IMR-90 (cell line): ENCODE measurements at regions not wholly inside any gene's neighbourhood (a gene's known extent, or its start where the extent isn't known, plus 50 kb on each side); places are given as distances from the start of the nearest gene placed in this dataset.

ENCODE experiments used
- ATAC-seq: fragments of 200-7000 bp; cut with Tn5 transposase; 2 replicates; pipeline ENCODE4 v1.9.1; 2020; ENCODE audit warnings: low read depth, mild to moderate bottlenecking, moderate library complexity
- BruUV-seq: library from RNA; stranded (reverse); fragments of 400-500 nt; replicated peaks from 2 replicates; lab custom pipeline; 2021; lab: Mats Ljungman, UMichigan
- CTCF ChIA-PET: fragments of 300-600 bp; formaldehyde crosslinking; extraction: SDS; loops from one replicate; lab custom pipeline; 2021; ENCODE audit warnings: antibody characterized with exemption; lab: Yijun Ruan, JAX
- POLR2A ChIA-PET: fragments of 300-600 bp; sonication (Branson Sonifier 250); formaldehyde crosslinking; loops from one replicate; lab custom pipeline; 2022; ENCODE audit warnings: antibody characterized with exemption; ENCODE audit not compliant: unreplicated experiment; lab: Charles Lee
- DNase-seq: peaks from one replicate; pipeline ENCODE4 v3.0.0; 2013
- H2AFZ ChIP-seq: replicated peaks from 2 replicates; pipeline ENCODE3; 2013; ENCODE audit warnings: low read length, mild to moderate bottlenecking; ENCODE audit not compliant: poor library complexity
- H2AK5ac ChIP-seq: 2 replicates; pipeline ENCODE4 v1.6.1; 2013; ENCODE audit warnings: low read depth, low read length, inconsistent platforms
- H2AK9ac ChIP-seq: replicated peaks from 2 replicates; pipeline ENCODE3; 2013; ENCODE audit warnings: mild to moderate bottlenecking, low read depth, low read length, moderate library complexity; ENCODE audit not compliant: poor library complexity
- H2BK120ac ChIP-seq: 2 replicates; pipeline ENCODE4 v1.6.1; 2013; ENCODE audit warnings: low read depth, low read length, inconsistent platforms
- H2BK15ac ChIP-seq: 3 replicates; pipeline ENCODE4 v1.6.1; 2013; ENCODE audit warnings: low read depth, low read length, inconsistent platforms
- H2BK20ac ChIP-seq: 2 replicates; pipeline ENCODE4 v1.6.1; 2013; ENCODE audit warnings: low read depth, mild to moderate bottlenecking, inconsistent platforms, low read length, moderate library complexity
- H2BK5ac ChIP-seq: 2 replicates; pipeline ENCODE4 v1.6.1; 2013; ENCODE audit warnings: mild to moderate bottlenecking, low read depth, low read length, inconsistent platforms; ENCODE audit not compliant: poor library complexity, severe bottlenecking
- H3K14ac ChIP-seq: replicated peaks from 2 replicates; pipeline ENCODE4 v1.6.1; 2013; ENCODE audit warnings: low read depth, low read length, inconsistent platforms
- H3K18ac ChIP-seq: 2 replicates; pipeline ENCODE4 v1.6.1; 2013; ENCODE audit warnings: low read depth, low read length, control low read depth
- H3K23ac ChIP-seq: 2 replicates; pipeline ENCODE4 v1.6.1; 2013; ENCODE audit warnings: low read depth, low read length, inconsistent platforms
- H3K27ac ChIP-seq: 2 replicates; pipeline ENCODE4 v1.5.1; 2013; ENCODE audit warnings: mild to moderate bottlenecking, control low read depth, low read length; ENCODE audit not compliant: insufficient read depth
- H3K27me3 ChIP-seq: 2 replicates; pipeline ENCODE4 v1.6.1; 2013; ENCODE audit warnings: low read length; ENCODE audit not compliant: control insufficient read depth, insufficient read depth
- H3K36me3 ChIP-seq: 2 replicates; pipeline ENCODE4 v1.6.1; 2013; ENCODE audit warnings: low read length, mixed read lengths; ENCODE audit not compliant: control insufficient read depth, insufficient read depth
- H3K4ac ChIP-seq: 2 replicates; pipeline ENCODE4 v1.6.1; 2013; ENCODE audit warnings: low read depth, low read length, inconsistent platforms
- H3K4me1 ChIP-seq: 2 replicates; pipeline ENCODE4 v1.6.1; 2013; ENCODE audit warnings: low read length, mixed read lengths; ENCODE audit not compliant: control insufficient read depth, insufficient read depth
- H3K4me2 ChIP-seq: 2 replicates; pipeline ENCODE4 v1.6.1; 2013; ENCODE audit warnings: low read depth, mild to moderate bottlenecking, control low read depth, low read length, moderate library complexity
- H3K4me3 ChIP-seq: 2 replicates; pipeline ENCODE4 v1.5.1; 2013; ENCODE audit warnings: low read depth, mild to moderate bottlenecking, control low read depth, low read length, moderate library complexity; ENCODE audit not compliant: insufficient read depth
- H3K56ac ChIP-seq: 2 replicates; pipeline ENCODE4 v1.6.1; 2013; ENCODE audit warnings: low read length, inconsistent platforms; ENCODE audit not compliant: insufficient read depth; ENCODE audit errors: extremely low read depth
- H3K79me1 ChIP-seq, 2 experiments: 2 replicates each; pipeline ENCODE4 v1.6.1; 2013; ENCODE audit warnings: low read length in 2 of 2, inconsistent platforms in 1 of 2, low read depth in 1 of 2
- H3K9ac ChIP-seq: 2 replicates; pipeline ENCODE4 v1.6.1; 2013; ENCODE audit warnings: low read depth, low read length, control low read depth
- H3K9me1 ChIP-seq: 2 replicates; pipeline ENCODE4 v1.6.1; 2013; ENCODE audit warnings: low read length, inconsistent platforms; ENCODE audit not compliant: insufficient read depth
- H3K9me3 ChIP-seq: 2 replicates; pipeline ENCODE4 v1.6.1; 2013; ENCODE audit warnings: low read length; ENCODE audit not compliant: control insufficient read depth, insufficient read depth
- H4K20me1 ChIP-seq: 2 replicates; pipeline ENCODE4 v1.6.1; 2013; ENCODE audit warnings: low read length, inconsistent platforms; ENCODE audit not compliant: insufficient read depth
- H4K5ac ChIP-seq: 2 replicates; pipeline ENCODE4 v1.6.1; 2013; ENCODE audit warnings: mild to moderate bottlenecking, low read depth, low read length, control low read depth
- H4K8ac ChIP-seq, 2 experiments: 2 replicates each; pipeline ENCODE4 v1.6.1; 2013; ENCODE audit warnings: low read depth in 2 of 2, low read length in 2 of 2, control low read depth in 1 of 2, inconsistent platforms in 1 of 2
- H4K91ac ChIP-seq: 2 replicates; pipeline ENCODE4 v1.6.1; 2013; ENCODE audit warnings: low read depth, low read length, inconsistent platforms; ENCODE audit not compliant: insufficient read depth
- CEBPB ChIP-seq: IDR thresholded peaks from 2 replicates; pipeline ENCODE4 v1.6.1; 2012; ENCODE audit warnings: low read depth, low read length, improper control_type of control experiment
- CTCF ChIP-seq: conservative IDR thresholded peaks from 2 replicates; pipeline ENCODE4 v1.5.1; 2012; ENCODE audit warnings: mild to moderate bottlenecking, low read depth, low read length, improper control_type of control experiment
- FOS ChIP-seq: fragments of 150-350 bp; IDR thresholded peaks from 2 replicates; pipeline ENCODE4 v1.6.1; 2016; ENCODE audit warnings: low read depth, low read length
- MAFK ChIP-seq: IDR thresholded peaks from 2 replicates; pipeline ENCODE4 v1.6.1; 2012; ENCODE audit warnings: low read depth, low read length, improper control_type of control experiment
- MAZ ChIP-seq: IDR thresholded peaks from 2 replicates; pipeline ENCODE4 v1.6.1; 2012; ENCODE audit warnings: low read depth, mild to moderate bottlenecking, low read length, improper control_type of control experiment, moderate library complexity, borderline replicate concordance
- USF2 ChIP-seq: fragments of 150-350 bp; IDR thresholded peaks from 2 replicates; pipeline ENCODE4 v1.6.1; 2017; ENCODE audit warnings: mild to moderate bottlenecking, antibody characterized with exemption, low read length, low read depth
- WGBS, 2 experiments: methylation state at CpG; one replicate each; pipeline versions ENCODE4 v1.1.5 to v1.1.7; 2013; ENCODE audit warnings: missing lambda C conversion rate in 2 of 2; ENCODE audit not compliant: insufficient read length in 1 of 2; ENCODE audit errors: extremely low coverage in 2 of 2; 5-methylcytosine and 5-hydroxymethylcytosine counted together
- dilution Hi-C: fragments of 300-500 bp; cut with HindIII; formaldehyde crosslinking; loops from one replicate; pipeline ENCODE4 v1.14.3; 2018; ENCODE audit warnings: low sequenced_read_pairs; ENCODE audit not compliant: unreplicated experiment
- in situ Hi-C: fragments of 300-500 bp; cut with MboI; formaldehyde crosslinking; loops from 3 replicates; pipeline ENCODE4 v1.14.3; 2019; ENCODE audit warnings: low sequenced_read_pairs, inconsistent platforms, mixed read lengths
- intact Hi-C: fragments of 100-400 bp; cut with micrococcal nuclease; formaldehyde crosslinking; loops from 2 replicates; pipeline ENCODE4 v1.10.0; 2022

GRCh38 chr2:236882074-236882473 is 203.6 kb upstream of the COPS8 start:
- no peak overlapping the region for H3K23ac ChIP-seq
- H4K8ac ChIP-seq: no peak overlapping the region
- no peaks in the 10 kb centered on the region for H4K20me1 ChIP-seq
- no peak overlapping the region for H2BK120ac ChIP-seq
- in situ Hi-C loops: no loop called here
- intact Hi-C loops: no loop called here
- BruUV-seq: no TSS peak
- H2BK5ac ChIP-seq: no peak overlapping the region
- dilution Hi-C loops: no loop called here
- H2AFZ ChIP-seq: no peak overlapping the region
- H3K4me2 ChIP-seq: no peak overlapping the region
- POLR2A ChIA-PET: no interaction called here
- H3K9me1 ChIP-seq: no peaks in the 10 kb centered on the region
- H3K56ac ChIP-seq: no peak overlapping the region
- no CpG with 5 or more reads among the region's 2 CpGs for WGBS, 2 experiments
- H3K4ac ChIP-seq: no peak overlapping the region
- no peak overlapping the region for H4K5ac ChIP-seq
- no peak overlapping the region for H3K4me3 ChIP-seq
- no peak overlapping the region for H3K9ac ChIP-seq
- H3K9me3 ChIP-seq: no peaks in the 10 kb centered on the region
- H2AK9ac ChIP-seq: no peak overlapping the region
- CTCF ChIA-PET: no interaction called here
- no peak overlapping the region for H3K18ac ChIP-seq
- no peaks in the 10 kb centered on the region; the same call in none of the 2 replicates for H3K27me3 ChIP-seq
- no peak overlapping the region for H3K27ac ChIP-seq
- no peak for DNase-seq
- no peaks in the 10 kb centered on the region for H3K4me1 ChIP-seq
- H3K79me1 ChIP-seq: no peaks in the 10 kb centered on the region
- no peaks in the 10 kb centered on the region for H3K36me3 ChIP-seq
- no peak overlapping the region for H2BK20ac ChIP-seq
- no peak overlapping the region for H2BK15ac ChIP-seq
- TF ChIP-seq FOS (no peak), MAZ (no peak), MAFK (no peak), CTCF (no peak), USF2 (no peak), CEBPB (no peak)
- H4K91ac ChIP-seq: no peak overlapping the region
- no peak for ATAC-seq
- no peak overlapping the region for H2AK5ac ChIP-seq
- H3K14ac ChIP-seq: no peak overlapping the region
